WI38 (cell line): ENCODE measurements at regions not wholly inside any gene's neighbourhood (a gene's known extent, or its start where the extent isn't known, plus 50 kb on each side); places are given as distances from the start of the nearest gene placed in this dataset.
A peak's percentile ranks its signal among the peaks of the same experiment; 100 is the strongest.

ENCODE experiments used
- H3K4me3 ChIP-seq: 2 replicates; pipeline ENCODE4 v1.5.1; 2011; ENCODE audit warnings: low read depth, mild to moderate bottlenecking, control low read depth, low read length
- TF ChIP-seq, protein P1 (sequence below): IDR thresholded peaks from 2 replicates; pipeline ENCODE4 v1.5.1; 2012; ENCODE audit warnings: low read depth, mild to moderate bottlenecking, control low read depth, low read length

DNA sequence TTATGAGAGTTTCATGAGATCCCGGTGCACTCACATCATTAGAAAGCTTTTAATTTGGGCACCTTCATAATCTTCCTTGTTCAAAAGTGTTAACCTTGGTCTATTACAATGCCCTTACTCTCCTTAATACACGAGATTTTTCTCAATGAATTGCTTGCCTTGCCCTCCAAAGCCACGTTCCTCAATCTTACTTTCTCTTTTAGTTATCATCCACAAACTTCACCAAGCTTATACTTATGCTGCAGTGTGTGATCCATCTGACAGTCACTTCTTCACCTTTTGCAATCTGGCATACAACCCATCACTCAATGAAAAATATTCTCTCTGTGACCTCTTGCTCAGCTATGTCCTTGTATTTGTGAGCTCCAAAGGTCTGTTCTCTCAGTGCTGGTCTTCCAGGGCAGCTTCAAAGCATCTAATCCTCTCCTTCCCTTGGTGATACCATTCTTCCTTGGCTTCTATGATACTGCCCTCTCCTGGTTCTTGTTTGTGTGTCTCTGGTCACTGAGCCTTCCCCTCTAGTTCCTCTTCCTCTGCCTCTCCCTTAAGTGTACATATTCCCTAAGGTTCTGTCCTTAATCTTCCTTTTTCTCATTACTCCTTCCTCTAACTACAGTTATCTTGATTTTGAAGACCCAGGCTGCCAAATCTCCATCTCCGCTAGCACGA, 202.2 kb upstream of the STARD13 start:
- TF ChIP-seq, protein P1, sequence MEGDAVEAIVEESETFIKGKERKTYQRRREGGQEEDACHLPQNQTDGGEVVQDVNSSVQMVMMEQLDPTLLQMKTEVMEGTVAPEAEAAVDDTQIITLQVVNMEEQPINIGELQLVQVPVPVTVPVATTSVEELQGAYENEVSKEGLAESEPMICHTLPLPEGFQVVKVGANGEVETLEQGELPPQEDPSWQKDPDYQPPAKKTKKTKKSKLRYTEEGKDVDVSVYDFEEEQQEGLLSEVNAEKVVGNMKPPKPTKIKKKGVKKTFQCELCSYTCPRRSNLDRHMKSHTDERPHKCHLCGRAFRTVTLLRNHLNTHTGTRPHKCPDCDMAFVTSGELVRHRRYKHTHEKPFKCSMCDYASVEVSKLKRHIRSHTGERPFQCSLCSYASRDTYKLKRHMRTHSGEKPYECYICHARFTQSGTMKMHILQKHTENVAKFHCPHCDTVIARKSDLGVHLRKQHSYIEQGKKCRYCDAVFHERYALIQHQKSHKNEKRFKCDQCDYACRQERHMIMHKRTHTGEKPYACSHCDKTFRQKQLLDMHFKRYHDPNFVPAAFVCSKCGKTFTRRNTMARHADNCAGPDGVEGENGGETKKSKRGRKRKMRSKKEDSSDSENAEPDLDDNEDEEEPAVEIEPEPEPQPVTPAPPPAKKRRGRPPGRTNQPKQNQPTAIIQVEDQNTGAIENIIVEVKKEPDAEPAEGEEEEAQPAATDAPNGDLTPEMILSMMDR = peak; percentile 45
- peak overlapping the region; percentile 44 for H3K4me3 ChIP-seq

DNA sequence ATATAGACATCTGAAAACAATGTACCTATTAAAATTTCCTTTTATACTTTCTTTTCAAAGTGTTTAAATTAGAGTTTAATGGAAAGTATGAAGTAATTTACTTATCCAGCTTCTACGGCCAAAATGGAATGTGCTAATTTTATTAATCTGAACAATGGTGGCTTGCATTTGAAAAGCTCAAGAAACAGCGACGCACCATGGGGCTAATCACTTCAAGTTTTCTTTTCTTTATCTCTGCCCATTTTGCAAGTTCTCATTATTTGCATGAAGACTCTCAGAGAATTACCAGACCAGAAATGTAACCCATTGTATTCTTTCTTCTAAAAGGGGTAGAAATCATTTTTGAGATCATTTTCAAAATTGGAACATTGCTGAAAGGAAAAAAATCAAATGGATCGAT, 204.0 kb upstream of the STARD13 start:
- no peak overlapping the region for H3K4me3 ChIP-seq
- TF ChIP-seq, protein P1 = no peak

DNA sequence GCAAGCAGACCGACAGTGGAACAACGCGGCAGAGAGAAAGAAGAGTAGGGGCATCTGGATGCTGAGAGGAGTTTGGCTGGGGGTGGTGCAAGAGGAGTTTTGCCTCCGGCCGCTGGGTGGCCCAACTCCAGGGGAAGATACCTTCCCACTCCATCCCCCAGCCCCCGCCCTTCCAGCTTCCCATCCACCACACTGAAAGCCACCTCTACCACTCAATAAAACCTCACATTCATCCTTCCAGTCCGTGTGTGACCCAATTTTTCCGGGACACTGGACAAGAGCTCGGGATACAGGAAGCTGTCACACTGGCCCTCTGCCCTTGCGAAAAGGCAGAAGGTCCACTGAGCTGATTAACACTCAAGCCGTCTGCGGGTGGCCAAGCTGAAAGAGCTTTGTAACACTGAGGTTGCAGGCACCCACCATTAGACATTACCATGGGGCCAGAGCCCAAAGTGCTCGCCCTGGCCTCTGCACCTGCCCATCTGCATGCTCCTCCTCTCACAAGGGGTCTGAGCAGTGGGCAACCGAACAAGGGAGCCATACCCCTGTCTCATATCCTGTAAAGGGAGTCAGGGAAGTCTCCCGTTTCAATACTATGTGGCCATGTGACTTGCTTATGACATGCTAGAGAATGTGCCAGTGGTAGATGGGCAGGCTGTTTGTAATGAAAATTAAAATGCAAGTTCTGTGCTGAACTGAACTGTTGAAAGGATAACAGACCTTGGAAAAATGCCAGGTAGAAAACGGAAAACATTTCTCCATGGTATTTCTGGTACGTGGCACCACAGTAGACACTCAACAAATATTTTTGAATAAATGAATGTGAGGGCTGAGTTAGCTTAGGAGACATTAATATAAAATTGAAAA, 205.1 kb upstream of the STARD13 start:
- TF ChIP-seq, protein P1 = no peak
- H3K4me3 ChIP-seq = no peak overlapping the region

DNA sequence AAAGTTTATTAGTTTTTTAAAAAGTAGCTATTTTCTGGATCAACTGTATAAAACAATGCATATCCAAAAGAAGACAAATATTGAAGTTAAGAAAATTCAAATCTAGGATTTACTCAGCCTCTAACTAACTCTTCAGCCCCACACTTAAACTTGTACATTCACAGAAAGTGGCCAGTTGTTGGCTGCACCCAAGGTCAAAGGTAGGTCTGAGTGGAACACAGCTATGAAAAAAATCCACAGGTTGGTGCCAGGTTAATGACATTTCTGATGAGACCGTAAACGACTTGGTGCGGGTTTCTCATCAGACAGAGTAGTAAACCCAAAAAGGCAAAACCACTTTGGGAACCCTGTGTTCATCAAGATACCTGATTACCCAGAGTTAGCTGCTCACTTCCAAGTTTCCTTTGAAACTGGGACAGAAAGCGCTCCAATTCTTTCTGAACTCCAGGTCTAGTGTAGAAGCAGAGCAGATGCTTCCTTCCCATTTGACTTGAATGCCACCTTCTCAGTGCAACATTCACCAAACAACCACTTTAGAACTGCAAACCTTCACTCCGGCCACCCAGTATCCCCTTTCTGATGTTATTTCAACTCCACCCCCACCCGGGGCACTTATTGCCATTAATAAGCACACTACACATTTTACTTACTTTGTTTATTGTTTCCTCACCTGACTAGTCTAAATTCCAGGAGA, 208.3 kb upstream of the STARD13 start:
- no peak overlapping the region for H3K4me3 ChIP-seq
- TF ChIP-seq, protein P1 = no peak

DNA sequence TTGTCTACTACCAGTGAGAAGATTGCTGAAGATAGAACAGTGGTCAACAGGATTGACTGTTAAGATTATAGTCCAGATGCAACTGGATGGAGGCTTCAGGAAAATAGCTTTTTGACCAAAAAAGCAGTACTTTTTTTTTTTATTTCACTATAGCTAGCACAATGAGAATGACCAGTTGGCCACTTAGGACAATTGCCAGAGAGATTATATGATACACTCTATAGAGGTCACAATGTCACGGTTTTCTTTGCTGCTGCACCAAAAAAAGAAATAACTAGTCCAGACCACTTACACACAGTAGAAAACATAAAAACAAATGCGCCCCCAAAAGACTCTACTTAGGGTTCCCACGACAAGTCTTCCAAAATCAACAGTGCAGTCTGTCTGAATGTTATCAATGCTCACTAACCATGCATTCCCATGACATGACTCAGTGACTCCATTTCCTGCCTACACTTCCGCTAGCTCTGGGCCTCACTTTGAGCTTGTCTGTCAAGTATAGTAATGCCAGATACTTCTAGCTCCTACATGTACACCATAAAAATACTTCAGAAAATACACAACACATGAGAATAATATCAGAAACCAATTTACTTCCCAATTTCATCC, 209.1 kb upstream of the STARD13 start:
- TF ChIP-seq, protein P1 = no peak
- no peak overlapping the region for H3K4me3 ChIP-seq

DNA sequence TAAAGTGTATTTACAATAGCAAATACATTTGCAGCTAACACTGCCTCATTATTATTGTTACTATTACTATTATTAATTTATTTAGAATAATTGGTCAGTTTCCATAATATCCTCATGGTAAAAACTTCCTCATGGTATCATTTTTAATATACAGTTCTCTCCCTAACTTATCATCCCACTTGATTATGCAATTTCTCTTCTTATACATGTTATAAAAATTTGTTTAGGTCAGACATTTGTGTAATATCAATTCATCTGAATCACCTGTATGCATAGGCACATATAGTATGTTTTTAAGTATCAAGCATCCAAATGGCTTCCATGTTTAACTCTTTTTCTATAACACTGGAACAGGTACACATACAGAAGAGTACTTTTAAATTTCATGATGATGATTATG, 210.8 kb upstream of the STARD13 start:
- TF ChIP-seq, protein P1 = no peak
- H3K4me3 ChIP-seq = no peak overlapping the region
